Neuronal stem cell (in vitro differentiated cells): ENCODE measurements at regions not wholly inside any gene's neighbourhood (a gene's known extent, or its start where the extent isn't known, plus 50 kb on each side); places are given as distances from the start of the nearest gene placed in this dataset.

Experiments
- DNase-seq: peaks from one replicate; pipeline ENCODE4 v3.0.0-alpha.2; 2013; ENCODE audit warnings: low spot score
- H2AFZ ChIP-seq: one replicate; pipeline ENCODE4 v1.6.1; 2013; ENCODE audit warnings: mild to moderate bottlenecking, low read length, inconsistent platforms
- H2AK5ac ChIP-seq: 2 replicates; pipeline ENCODE4 v1.6.1; 2013; ENCODE audit warnings: low read depth, mild to moderate bottlenecking, inconsistent platforms, low read length, moderate library complexity, mixed read lengths
- H2BK120ac ChIP-seq: 2 replicates; pipeline ENCODE4 v1.6.1; 2013; ENCODE audit warnings: low read depth, mild to moderate bottlenecking, inconsistent platforms, low read length, moderate library complexity, mixed read lengths
- H2BK12ac ChIP-seq: one replicate; pipeline ENCODE4 v1.6.1; 2013; ENCODE audit warnings: low read length, inconsistent platforms
- H2BK15ac ChIP-seq: 2 replicates; pipeline ENCODE4 v1.6.1; 2013; ENCODE audit warnings: mild to moderate bottlenecking, low read length, inconsistent platforms, mixed read lengths
- H2BK5ac ChIP-seq: one replicate; pipeline ENCODE4 v1.6.1; 2013; ENCODE audit warnings: inconsistent platforms, mild to moderate bottlenecking, low read length, moderate library complexity
- H3K14ac ChIP-seq: one replicate; pipeline ENCODE4 v1.6.1; 2013; ENCODE audit warnings: low read length, inconsistent platforms
- H3K18ac ChIP-seq: 2 replicates; pipeline ENCODE4 v1.6.1; 2013; ENCODE audit warnings: low read length, inconsistent platforms
- H3K23ac ChIP-seq: 2 replicates; pipeline ENCODE4 v1.6.1; 2013; ENCODE audit warnings: low read depth, mild to moderate bottlenecking, mixed read lengths, low read length, inconsistent platforms; ENCODE audit not compliant: poor library complexity
- H3K27ac ChIP-seq: replicated peaks from 3 replicates; pipeline ENCODE4 v1.5.1; 2013; ENCODE audit warnings: low read length, inconsistent platforms
- H3K27me3 ChIP-seq, 3 experiments: 2 replicates each; pipeline ENCODE4 v1.6.1; 2013; ENCODE audit warnings: low read length in 3 of 3, mild to moderate bottlenecking in 2 of 3, inconsistent platforms in 1 of 3, low read depth in 1 of 3, mixed read lengths in 1 of 3, moderate library complexity in 1 of 3; ENCODE audit not compliant: control insufficient read depth in 3 of 3, insufficient read depth in 3 of 3
- H3K36me3 ChIP-seq, 2 donors: replicated peaks in 1 of 2; 2 replicates each; pipeline ENCODE4 v1.6.1; 2013; ENCODE audit warnings: low read length in 2 of 2; ENCODE audit not compliant: control insufficient read depth in 2 of 2, insufficient read depth in 2 of 2
- H3K4ac ChIP-seq: 2 replicates; pipeline ENCODE4 v1.6.1; 2013; ENCODE audit warnings: inconsistent platforms, mild to moderate bottlenecking, low read length, moderate library complexity
- H3K4me1 ChIP-seq, 2 donors: 1 replicate in 1 of 2; 2 replicates in 1 of 2; pipeline ENCODE4 v1.6.1; 2013; ENCODE audit warnings: low read length in 2 of 2, low read depth in 1 of 2; ENCODE audit not compliant: control insufficient read depth in 2 of 2, insufficient read depth in 1 of 2
- H3K4me2 ChIP-seq: one replicate; pipeline ENCODE4 v1.6.1; 2013; ENCODE audit warnings: mild to moderate bottlenecking, low read length, inconsistent platforms; ENCODE audit not compliant: insufficient read depth, poor library complexity, severe bottlenecking
- H3K4me3 ChIP-seq, 2 donors: 2 replicates each; pipeline ENCODE4 v1.5.1; 2013; ENCODE audit warnings: low read length in 2 of 2, mild to moderate bottlenecking in 2 of 2, inconsistent platforms in 1 of 2, moderate library complexity in 1 of 2
- H3K79me1 ChIP-seq: one replicate; pipeline ENCODE4 v1.6.1; 2013; ENCODE audit warnings: low read depth, mild to moderate bottlenecking, inconsistent platforms, low read length, moderate library complexity
- H3K9ac ChIP-seq: one replicate; pipeline ENCODE4 v1.6.1; 2013; ENCODE audit warnings: mild to moderate bottlenecking, low read depth, low read length, inconsistent platforms; ENCODE audit not compliant: poor library complexity
- H3K9me3 ChIP-seq, 2 donors: replicated peaks in 1 of 2; 2 replicates each; pipeline versions ENCODE3 to v1.6.1; 2013; ENCODE audit warnings: low read length in 2 of 2, mild to moderate bottlenecking in 2 of 2, inconsistent platforms in 1 of 2, low read depth in 1 of 2, mixed read lengths in 1 of 2, moderate library complexity in 1 of 2; ENCODE audit not compliant: control insufficient read depth in 2 of 2, insufficient read depth in 1 of 2
- H4K8ac ChIP-seq: one replicate; pipeline ENCODE4 v1.6.1; 2013; ENCODE audit warnings: low read depth, mild to moderate bottlenecking, inconsistent platforms, low read length, moderate library complexity
- H4K91ac ChIP-seq: one replicate; pipeline ENCODE4 v1.6.1; 2013; ENCODE audit warnings: low read length, low read depth, mild to moderate bottlenecking, inconsistent platforms; ENCODE audit not compliant: poor library complexity
- WGBS, 2 donors: extraction: QIAGEN DNeasy Blood & Tissue Kit; methylation state at CpG; one replicate each; pipeline ENCODE4 v1.1.7; 2013; ENCODE audit warnings: missing lambda C conversion rate in 2 of 2, mixed read lengths in 1 of 2; ENCODE audit not compliant: insufficient read length in 2 of 2, insufficient replicate concordance in 1 of 2; ENCODE audit errors: extremely low coverage in 2 of 2; 5-methylcytosine and 5-hydroxymethylcytosine counted together

- Histone ChIP-seq H2BK15ac (no peak overlapping the region), H4K91ac (no peak overlapping the region), H3K14ac (no peak overlapping the region), H3K4me3 (no peak overlapping the region), H3K79me1 (no peaks in the 10 kb centered on the region), H3K18ac (no peak overlapping the region), H3K27ac (no peak overlapping the region), H2AFZ (no peak overlapping the region), H3K27me3 (no peaks in the 10 kb centered on the region), H3K36me3 (no peaks in the 10 kb centered on the region), H2BK5ac (no peak overlapping the region), H2BK120ac (no peak overlapping the region), H4K8ac (no peak overlapping the region), H3K23ac (no peak overlapping the region), H3K4me2 (no peak overlapping the region), H3K9me3 (no peaks in the 10 kb centered on the region), H3K9ac (no peak overlapping the region), H3K4me1 (peaks cover 7 to 9% of the 10 kb centered on the region in 2 donors), H2BK12ac (no peak overlapping the region), H3K4ac (no peak overlapping the region), H2AK5ac (no peak overlapping the region)
- no peak for DNase-seq
- no CpG with 5 or more reads among the region's 5 CpGs for WGBS, 2 donors
Measured at GRCh38 chr9:73597039-73597438, 445.4 kb downstream of the ANXA1 start.

- Histone ChIP-seq H3K14ac (no peak overlapping the region), H2BK5ac (no peak overlapping the region), H3K4ac (no peak overlapping the region), H2BK12ac (no peak overlapping the region), H2AFZ (no peak overlapping the region), H3K18ac (no peak overlapping the region), H2BK120ac (no peak overlapping the region), H3K36me3 (no peaks in the 10 kb centered on the region), H3K4me3 (no peak overlapping the region), H4K8ac (no peak overlapping the region), H3K27me3 (no peaks in the 10 kb centered on the region), H2AK5ac (no peak overlapping the region), H3K9me3 (no peaks in the 10 kb centered on the region), H3K79me1 (no peaks in the 10 kb centered on the region), H3K27ac (no peak overlapping the region), H3K4me1 (peaks cover 7 to 9% of the 10 kb centered on the region in 2 donors), H4K91ac (no peak overlapping the region), H2BK15ac (no peak overlapping the region), H3K4me2 (no peak overlapping the region), H3K9ac (no peak overlapping the region), H3K23ac (no peak overlapping the region)
- DNase-seq = no peak
- no CpG with 5 or more reads among the region's 4 CpGs for WGBS, 2 donors
Measured at GRCh38 chr9:73597771-73598170, 446.1 kb downstream of the ANXA1 start.

GRCh38 chr9:73609381-73609780, 457.7 kb downstream of the ANXA1 start:
- peaks cover 0 to 2% of the 10 kb centered on the region in 2 donors for H3K4me1 ChIP-seq
- WGBS, 2 donors = no CpG with 5 or more reads among the region's 1 CpG
- no peak overlapping the region for H3K4me3 ChIP-seq
- no peaks in the 10 kb centered on the region for H3K36me3 ChIP-seq
- no peaks in the 10 kb centered on the region for H3K27me3 ChIP-seq
- DNase-seq = no peak
- no peak overlapping the region for H2AFZ ChIP-seq
- H2BK5ac ChIP-seq = no peak overlapping the region
- H2AK5ac ChIP-seq = no peak overlapping the region
- H3K79me1 ChIP-seq = no peaks in the 10 kb centered on the region
- no peak overlapping the region for H3K27ac ChIP-seq
- no peak overlapping the region for H2BK12ac ChIP-seq
- no peak overlapping the region for H3K9ac ChIP-seq
- H3K23ac ChIP-seq = no peak overlapping the region
- H3K18ac ChIP-seq = no peak overlapping the region
- H3K4me2 ChIP-seq = no peak overlapping the region
- no peak overlapping the region for H2BK15ac ChIP-seq
- H4K8ac ChIP-seq = no peak overlapping the region
- no peak overlapping the region for H3K14ac ChIP-seq
- no peaks in the 10 kb centered on the region for H3K9me3 ChIP-seq
- H3K4ac ChIP-seq = no peak overlapping the region
- no peak overlapping the region for H2BK120ac ChIP-seq
- no peak overlapping the region for H4K91ac ChIP-seq

GRCh38 chr9:73611032-73611431, 459.4 kb downstream of the ANXA1 start:
- no peak overlapping the region for H3K23ac ChIP-seq

More at GRCh38 chr9:73611032-73611431, 459.4 kb downstream of the ANXA1 start:
- Histone ChIP-seq H4K8ac (no peak overlapping the region), H2BK15ac (no peak overlapping the region), H2BK120ac (no peak overlapping the region), H3K14ac (no peak overlapping the region), H3K9me3 (no peaks in the 10 kb centered on the region), H3K4ac (no peak overlapping the region), H3K27me3 (no peaks in the 10 kb centered on the region), H3K4me1 (peaks cover 0 to 2% of the 10 kb centered on the region in 2 donors), H3K18ac (no peak overlapping the region), H2AFZ (peak overlapping the region; percentile 25), H3K79me1 (no peaks in the 10 kb centered on the region), H2BK5ac (no peak overlapping the region), H3K4me2 (no peak overlapping the region), H2AK5ac (no peak overlapping the region), H3K27ac (no peak overlapping the region), H3K36me3 (no peaks in the 10 kb centered on the region), H3K4me3 (no peak overlapping the region), H2BK12ac (no peak overlapping the region), H4K91ac (no peak overlapping the region), H3K9ac (no peak overlapping the region)
- DNase-seq = no peak
- no CpG with 5 or more reads among the region's 2 CpGs for WGBS, 2 donors
